ENCODE measurements at regions not wholly inside any gene's neighbourhood (a gene's known extent, or its start where the extent isn't known, plus 50 kb on each side); places are given as distances from the start of the nearest gene placed in this dataset.

DNA sequence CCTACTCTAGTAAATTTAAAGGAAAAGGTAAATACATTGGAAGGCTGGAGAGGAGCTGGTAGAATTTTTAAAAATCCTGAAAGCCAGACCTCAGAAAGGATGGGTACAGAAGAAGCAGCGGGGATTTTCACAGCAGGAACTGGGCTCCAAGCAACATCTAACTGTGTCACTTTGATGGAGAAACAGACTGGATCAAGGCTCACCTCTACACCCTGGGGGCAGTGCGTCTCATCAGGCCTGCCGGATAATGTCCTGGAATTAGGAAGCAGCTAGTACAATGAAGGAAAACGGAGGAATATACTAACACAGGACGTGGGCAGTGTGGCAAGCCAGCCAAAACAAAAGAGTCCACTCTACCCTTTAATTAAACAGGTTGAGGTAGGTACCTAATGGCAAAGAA, 463.6 kb downstream of the TAF11L14 start:
- H3K27ac ChIP-seq (ENCODE audit: low read length), result no peak overlapping the region
- H3K36me3 ChIP-seq (ENCODE audit: control insufficient read depth, insufficient read depth, low read length), result no peaks in the 10 kb centered on the region
- H3K9me3 ChIP-seq (ENCODE audit: control insufficient read depth, insufficient read depth, low read depth, low read length), result no peaks in the 10 kb centered on the region
- H3K4me1 ChIP-seq (ENCODE audit: control insufficient read depth, insufficient read depth, low read length), result no peaks in the 10 kb centered on the region
- no peak overlapping the region for H3K4me3 ChIP-seq (ENCODE audit: low read depth in 2 of 2, low read length in 2 of 2)
- POLR2A ChIA-PET, result no interaction called here
- no TSS peak for BruUV-seq (replicated peaks)
- DNase-seq (ENCODE audit: low read depth, low spot score) (no peak), ATAC-seq (no peak)
- CTCF ChIA-PET, result no interaction called here
- in situ Hi-C loops (cut with HindIII; ENCODE audit: low pct_unique_long_range_greater_than_20kb, low sequenced_read_pairs) (no loop called here), intact Hi-C loops (cut with micrococcal nuclease; ENCODE audit: unreplicated experiment) (no loop called here)
- TF ChIP-seq POLR2AphosphoS5 (IDR thresholded peaks at IDR 0.05; ENCODE audit: low read depth, low read length), result no peak
- no peak for TF ChIP-seq SIN3A (IDR thresholded peaks at IDR 0.05; ENCODE audit: borderline replicate concordance, insufficient read depth, low read depth, low read length)
- TF ChIP-seq, protein P1, sequence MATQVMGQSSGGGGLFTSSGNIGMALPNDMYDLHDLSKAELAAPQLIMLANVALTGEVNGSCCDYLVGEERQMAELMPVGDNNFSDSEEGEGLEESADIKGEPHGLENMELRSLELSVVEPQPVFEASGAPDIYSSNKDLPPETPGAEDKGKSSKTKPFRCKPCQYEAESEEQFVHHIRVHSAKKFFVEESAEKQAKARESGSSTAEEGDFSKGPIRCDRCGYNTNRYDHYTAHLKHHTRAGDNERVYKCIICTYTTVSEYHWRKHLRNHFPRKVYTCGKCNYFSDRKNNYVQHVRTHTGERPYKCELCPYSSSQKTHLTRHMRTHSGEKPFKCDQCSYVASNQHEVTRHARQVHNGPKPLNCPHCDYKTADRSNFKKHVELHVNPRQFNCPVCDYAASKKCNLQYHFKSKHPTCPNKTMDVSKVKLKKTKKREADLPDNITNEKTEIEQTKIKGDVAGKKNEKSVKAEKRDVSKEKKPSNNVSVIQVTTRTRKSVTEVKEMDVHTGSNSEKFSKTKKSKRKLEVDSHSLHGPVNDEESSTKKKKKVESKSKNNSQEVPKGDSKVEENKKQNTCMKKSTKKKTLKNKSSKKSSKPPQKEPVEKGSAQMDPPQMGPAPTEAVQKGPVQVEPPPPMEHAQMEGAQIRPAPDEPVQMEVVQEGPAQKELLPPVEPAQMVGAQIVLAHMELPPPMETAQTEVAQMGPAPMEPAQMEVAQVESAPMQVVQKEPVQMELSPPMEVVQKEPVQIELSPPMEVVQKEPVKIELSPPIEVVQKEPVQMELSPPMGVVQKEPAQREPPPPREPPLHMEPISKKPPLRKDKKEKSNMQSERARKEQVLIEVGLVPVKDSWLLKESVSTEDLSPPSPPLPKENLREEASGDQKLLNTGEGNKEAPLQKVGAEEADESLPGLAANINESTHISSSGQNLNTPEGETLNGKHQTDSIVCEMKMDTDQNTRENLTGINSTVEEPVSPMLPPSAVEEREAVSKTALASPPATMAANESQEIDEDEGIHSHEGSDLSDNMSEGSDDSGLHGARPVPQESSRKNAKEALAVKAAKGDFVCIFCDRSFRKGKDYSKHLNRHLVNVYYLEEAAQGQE (IDR thresholded peaks at IDR 0.05; ENCODE audit: insufficient read depth in 1 of 2, low read depth in 2 of 2, low read length in 1 of 2), result no peak
- no peak for TF ChIP-seq TCF7L2 (IDR thresholded peaks at IDR 0.05; ENCODE audit: low read depth, low read length)
- TF ChIP-seq, protein P2, sequence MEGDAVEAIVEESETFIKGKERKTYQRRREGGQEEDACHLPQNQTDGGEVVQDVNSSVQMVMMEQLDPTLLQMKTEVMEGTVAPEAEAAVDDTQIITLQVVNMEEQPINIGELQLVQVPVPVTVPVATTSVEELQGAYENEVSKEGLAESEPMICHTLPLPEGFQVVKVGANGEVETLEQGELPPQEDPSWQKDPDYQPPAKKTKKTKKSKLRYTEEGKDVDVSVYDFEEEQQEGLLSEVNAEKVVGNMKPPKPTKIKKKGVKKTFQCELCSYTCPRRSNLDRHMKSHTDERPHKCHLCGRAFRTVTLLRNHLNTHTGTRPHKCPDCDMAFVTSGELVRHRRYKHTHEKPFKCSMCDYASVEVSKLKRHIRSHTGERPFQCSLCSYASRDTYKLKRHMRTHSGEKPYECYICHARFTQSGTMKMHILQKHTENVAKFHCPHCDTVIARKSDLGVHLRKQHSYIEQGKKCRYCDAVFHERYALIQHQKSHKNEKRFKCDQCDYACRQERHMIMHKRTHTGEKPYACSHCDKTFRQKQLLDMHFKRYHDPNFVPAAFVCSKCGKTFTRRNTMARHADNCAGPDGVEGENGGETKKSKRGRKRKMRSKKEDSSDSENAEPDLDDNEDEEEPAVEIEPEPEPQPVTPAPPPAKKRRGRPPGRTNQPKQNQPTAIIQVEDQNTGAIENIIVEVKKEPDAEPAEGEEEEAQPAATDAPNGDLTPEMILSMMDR (IDR thresholded peaks at IDR 0.05), result no peak
- no peaks in the 10 kb centered on the region for H3K27me3 ChIP-seq (ENCODE audit: control insufficient read depth, insufficient read depth, low read length)

DNA sequence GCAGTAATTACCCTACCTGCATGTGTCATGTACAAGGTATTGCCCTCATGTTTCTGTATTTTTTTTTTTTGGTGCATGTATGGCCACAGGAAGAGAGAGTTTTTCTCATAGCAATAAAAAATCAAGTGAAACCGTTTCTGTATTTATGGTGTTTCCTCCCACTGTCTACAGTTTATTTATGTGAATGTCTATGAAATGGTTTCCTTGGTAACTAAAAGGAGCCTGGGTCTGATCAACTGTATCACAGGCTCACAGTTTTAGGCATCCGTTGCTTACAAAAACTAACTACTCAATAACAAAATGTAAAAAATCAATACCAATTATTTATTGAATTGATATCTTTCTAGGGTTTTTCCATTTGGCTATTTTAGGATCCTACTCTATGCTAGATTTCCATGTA, 464.4 kb downstream of the TAF11L14 start:
- no TSS peak for BruUV-seq (replicated peaks)

More for the DNA sequence above, 464.4 kb downstream of the TAF11L14 start:
- intact Hi-C loops (cut with micrococcal nuclease; ENCODE audit: unreplicated experiment), result no loop called here
- no peaks in the 10 kb centered on the region for H3K4me1 ChIP-seq (ENCODE audit: control insufficient read depth, insufficient read depth, low read length)
- H3K27me3 ChIP-seq (ENCODE audit: control insufficient read depth, insufficient read depth, low read length), result no peaks in the 10 kb centered on the region
- CTCF ChIA-PET, result no interaction called here
- POLR2A ChIA-PET, result no interaction called here
- H3K27ac ChIP-seq (ENCODE audit: low read length), result no peak overlapping the region
- H3K4me3 ChIP-seq (ENCODE audit: low read depth in 2 of 2, low read length in 2 of 2), result no peak overlapping the region
- H3K9me3 ChIP-seq (ENCODE audit: control insufficient read depth, insufficient read depth, low read depth, low read length), result no peaks in the 10 kb centered on the region
- no peak for TF ChIP-seq TCF7L2 (IDR thresholded peaks at IDR 0.05; ENCODE audit: low read depth, low read length)
- TF ChIP-seq, protein P1 (IDR thresholded peaks at IDR 0.05; ENCODE audit: insufficient read depth in 1 of 2, low read depth in 2 of 2, low read length in 1 of 2), result no peak
- TF ChIP-seq POLR2AphosphoS5 (IDR thresholded peaks at IDR 0.05; ENCODE audit: low read depth, low read length), result no peak
- TF ChIP-seq SIN3A (IDR thresholded peaks at IDR 0.05; ENCODE audit: borderline replicate concordance, insufficient read depth, low read depth, low read length), result no peak
- TF ChIP-seq, protein P2 (IDR thresholded peaks at IDR 0.05), result no peak
- H3K36me3 ChIP-seq (ENCODE audit: control insufficient read depth, insufficient read depth, low read length), result no peaks in the 10 kb centered on the region
- ATAC-seq (no peak), DNase-seq (ENCODE audit: low read depth, low spot score) (no peak)
- in situ Hi-C loops (cut with HindIII; ENCODE audit: low pct_unique_long_range_greater_than_20kb, low sequenced_read_pairs), result no loop called here
